ENCODE measurements at regions not wholly inside any gene's neighbourhood (a gene's known extent, or its start where the extent isn't known, plus 50 kb on each side); places are given as distances from the start of the nearest gene placed in this dataset.

GRCh38 chr4:131441004-131441688 lies 1707.9 kb upstream of the PCDH10 start:
- Histone ChIP-seq H3K27ac (ENCODE audit: low read depth in 1 of 2, low read length in 1 of 2) (no peak overlapping the region), H3K4me1 (ENCODE audit: control insufficient read depth in 5 of 5, insufficient read depth in 5 of 5, low read length in 5 of 5) (no peaks in the 10 kb centered on the region), H3K27me3 (ENCODE audit: control insufficient read depth in 3 of 3, insufficient read depth in 3 of 3, low read length in 2 of 3) (no peaks in the 10 kb centered on the region), H3K9me3 (ENCODE audit: control insufficient read depth in 4 of 4, insufficient read depth in 3 of 4, low read length in 3 of 4) (peaks cover 0 to 5% (median 0%) of the 10 kb centered on the region in 4 donors), H3K9ac (ENCODE audit: insufficient read depth in 1 of 2, low read length in 2 of 2) (no peak overlapping the region), H3K36me3 (ENCODE audit: control insufficient read depth in 4 of 4, insufficient read depth in 4 of 4, low read length in 4 of 4) (no peaks in the 10 kb centered on the region), H3K4me3 (no peak overlapping the region)
- TF ChIP-seq, protein P1, sequence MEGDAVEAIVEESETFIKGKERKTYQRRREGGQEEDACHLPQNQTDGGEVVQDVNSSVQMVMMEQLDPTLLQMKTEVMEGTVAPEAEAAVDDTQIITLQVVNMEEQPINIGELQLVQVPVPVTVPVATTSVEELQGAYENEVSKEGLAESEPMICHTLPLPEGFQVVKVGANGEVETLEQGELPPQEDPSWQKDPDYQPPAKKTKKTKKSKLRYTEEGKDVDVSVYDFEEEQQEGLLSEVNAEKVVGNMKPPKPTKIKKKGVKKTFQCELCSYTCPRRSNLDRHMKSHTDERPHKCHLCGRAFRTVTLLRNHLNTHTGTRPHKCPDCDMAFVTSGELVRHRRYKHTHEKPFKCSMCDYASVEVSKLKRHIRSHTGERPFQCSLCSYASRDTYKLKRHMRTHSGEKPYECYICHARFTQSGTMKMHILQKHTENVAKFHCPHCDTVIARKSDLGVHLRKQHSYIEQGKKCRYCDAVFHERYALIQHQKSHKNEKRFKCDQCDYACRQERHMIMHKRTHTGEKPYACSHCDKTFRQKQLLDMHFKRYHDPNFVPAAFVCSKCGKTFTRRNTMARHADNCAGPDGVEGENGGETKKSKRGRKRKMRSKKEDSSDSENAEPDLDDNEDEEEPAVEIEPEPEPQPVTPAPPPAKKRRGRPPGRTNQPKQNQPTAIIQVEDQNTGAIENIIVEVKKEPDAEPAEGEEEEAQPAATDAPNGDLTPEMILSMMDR (IDR thresholded peaks at IDR 0.05; ENCODE audit: control extremely low read depth, extremely low read depth): no peak
- no peak for DNase-seq
- ATAC-seq (ENCODE audit: insufficient read depth, low FRiP score): no peak
- 80 to 92% methylated on average over 7 of the region's 7 CpGs for WGBS, 2 donors

DNA sequence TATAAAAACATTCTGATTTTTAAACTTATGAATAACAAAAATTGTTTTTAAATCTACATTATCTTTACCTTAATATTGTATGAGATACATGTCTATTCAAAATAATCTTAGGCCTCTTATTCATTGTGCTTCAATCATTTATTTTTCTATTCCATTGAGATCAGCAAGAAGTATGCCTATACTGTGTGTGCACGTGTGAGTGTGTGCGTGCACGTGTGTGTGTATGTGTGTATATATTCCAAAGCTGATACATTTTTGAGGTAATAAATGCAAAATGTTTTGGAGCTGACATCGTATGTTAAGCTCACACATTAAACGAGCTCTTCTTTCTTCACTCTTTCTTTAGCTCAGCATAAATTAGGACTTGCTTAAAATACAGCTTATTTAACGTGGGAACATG lies 1701.2 kb upstream of the PCDH10 start:
- H3K4me3 ChIP-seq: no peak overlapping the region
- TF ChIP-seq, protein P1 (IDR thresholded peaks at IDR 0.05; ENCODE audit: control extremely low read depth, extremely low read depth): no peak
- no peaks in the 10 kb centered on the region for H3K36me3 ChIP-seq (ENCODE audit: control insufficient read depth in 4 of 4, insufficient read depth in 4 of 4, low read length in 4 of 4)
- H3K9ac ChIP-seq (ENCODE audit: insufficient read depth in 1 of 2, low read length in 2 of 2): no peak overlapping the region
- H3K4me1 ChIP-seq (ENCODE audit: control insufficient read depth in 5 of 5, insufficient read depth in 5 of 5, low read length in 5 of 5): no peaks in the 10 kb centered on the region
- ATAC-seq (ENCODE audit: insufficient read depth, low FRiP score): no peak
- DNase-seq: no peak
- WGBS, 2 donors: 75 to 76% methylated on average over 6 of the region's 6 CpGs
- peaks cover 0 to 2% (median 0%) of the 10 kb centered on the region in 4 donors for H3K9me3 ChIP-seq (ENCODE audit: control insufficient read depth in 4 of 4, insufficient read depth in 3 of 4, low read length in 3 of 4)
- H3K27ac ChIP-seq (ENCODE audit: low read depth in 1 of 2, low read length in 1 of 2): no peak overlapping the region
- H3K27me3 ChIP-seq (ENCODE audit: control insufficient read depth in 3 of 3, insufficient read depth in 3 of 3, low read length in 2 of 3): no peaks in the 10 kb centered on the region

GRCh38 chr4:131450572-131451209 lies 1698.4 kb upstream of the PCDH10 start:
- WGBS, 2 donors: 83 to 86% methylated on average over 1 of the region's 1 CpG
- Histone ChIP-seq H3K36me3 (ENCODE audit: control insufficient read depth in 4 of 4, insufficient read depth in 4 of 4, low read length in 4 of 4) (no peaks in the 10 kb centered on the region), H3K4me3 (no peak overlapping the region), H3K4me1 (ENCODE audit: control insufficient read depth in 5 of 5, insufficient read depth in 5 of 5, low read length in 5 of 5) (no peaks in the 10 kb centered on the region), H3K9ac (ENCODE audit: insufficient read depth in 1 of 2, low read length in 2 of 2) (no peak overlapping the region), H3K27me3 (ENCODE audit: control insufficient read depth in 3 of 3, insufficient read depth in 3 of 3, low read length in 2 of 3) (no peaks in the 10 kb centered on the region), H3K9me3 (ENCODE audit: control insufficient read depth in 4 of 4, insufficient read depth in 3 of 4, low read length in 3 of 4) (peaks cover 0 to 2% (median 0%) of the 10 kb centered on the region in 4 donors), H3K27ac (ENCODE audit: low read depth in 1 of 2, low read length in 1 of 2) (no peak overlapping the region)
- no peak for DNase-seq
- no peak for ATAC-seq (ENCODE audit: insufficient read depth, low FRiP score)
- TF ChIP-seq, protein P1 (IDR thresholded peaks at IDR 0.05; ENCODE audit: control extremely low read depth, extremely low read depth): no peak

All from lung (tissue), 11 donors.